ENCODE measurements at regions not wholly inside any gene's neighbourhood (a gene's known extent, or its start where the extent isn't known, plus 50 kb on each side); places are given as distances from the start of the nearest gene placed in this dataset.

- no peak for DNase-seq
- Histone ChIP-seq H3K4me3 (ENCODE audit: low read depth in 2 of 2, low read length in 1 of 2) (no peak overlapping the region), H3K79me2 (ENCODE audit: insufficient read depth) (no peaks in the 10 kb centered on the region), H2AFZ (ENCODE audit: low read depth) (no peak overlapping the region), H3K27me3 (ENCODE audit: insufficient read depth) (no peaks in the 10 kb centered on the region), H3K9ac (no peak overlapping the region), H3K27ac (ENCODE audit: low read depth in 2 of 2, low read length in 1 of 2) (no peak overlapping the region), H4K20me1 (ENCODE audit: insufficient read depth) (no peaks in the 10 kb centered on the region), H3K4me1 (ENCODE audit: control insufficient read depth in 1 of 2, insufficient read depth in 2 of 2, low read depth in 1 of 2, low read length in 1 of 2) (no peaks in the 10 kb centered on the region; a peak in 2 of 4 replicates), H3K36me3 (replicated peaks in 1 of 2; ENCODE audit: control insufficient read depth in 1 of 2, insufficient read depth in 2 of 2, low read length in 1 of 2) (no peaks in the 10 kb centered on the region), H3K9me2 (no peaks in the 10 kb centered on the region), H3F3A (replicated peaks; ENCODE audit: insufficient read depth) (no peaks in the 10 kb centered on the region), H3K4me2 (no peak overlapping the region), H3K9me3 (no peaks in the 10 kb centered on the region)
- ChIA-PET POLR2A (no interaction called here), CTCF (interaction anchor here (0.5 to 1.2 kb wide), 2 partner anchors 36 to 217 kb away, joined by 3 read pairs; no protein-coding TSS in a partner anchor)
- TF ChIP-seq USF2 (IDR thresholded peaks at IDR 0.05; ENCODE audit: borderline replicate concordance, low read depth, low read length) (no peak), SMC3 (IDR thresholded peaks at IDR 0.05; ENCODE audit: low read depth, low read length) (no peak), MEF2A (IDR thresholded peaks at IDR 0.05; ENCODE audit: borderline replicate concordance, low read depth) (no peak), RFX5 (IDR thresholded peaks at IDR 0.05; ENCODE audit: low read length) (no peak), EP300 (IDR thresholded peaks at IDR 0.05; ENCODE audit: borderline replicate concordance in 1 of 2, low read depth in 1 of 2, low read length in 1 of 2) (no peak), GABPA (IDR thresholded peaks at IDR 0.05; ENCODE audit: low read depth) (no peak), TEAD4 (IDR thresholded peaks at IDR 0.05; ENCODE audit: borderline replicate concordance, insufficient read depth) (no peak), FOSL2 (IDR thresholded peaks at IDR 0.05; ENCODE audit: borderline replicate concordance, low read depth) (no peak), TAF1 (IDR thresholded peaks at IDR 0.05; ENCODE audit: borderline replicate concordance, low read depth, low read length) (no peak), USF1 (IDR thresholded peaks at IDR 0.05; ENCODE audit: borderline replicate concordance, low read depth) (no peak), NRF1 (IDR thresholded peaks at IDR 0.05; ENCODE audit: low read depth, low read length) (no peak)
- 34% methylated on average over 6 of the region's 6 CpGs for WGBS (ENCODE audit: low lambda C conversion rate)
Measured at GRCh38 chr1:116255486-116256285, 117.4 kb upstream of the ATP1A1 start.

DNA sequence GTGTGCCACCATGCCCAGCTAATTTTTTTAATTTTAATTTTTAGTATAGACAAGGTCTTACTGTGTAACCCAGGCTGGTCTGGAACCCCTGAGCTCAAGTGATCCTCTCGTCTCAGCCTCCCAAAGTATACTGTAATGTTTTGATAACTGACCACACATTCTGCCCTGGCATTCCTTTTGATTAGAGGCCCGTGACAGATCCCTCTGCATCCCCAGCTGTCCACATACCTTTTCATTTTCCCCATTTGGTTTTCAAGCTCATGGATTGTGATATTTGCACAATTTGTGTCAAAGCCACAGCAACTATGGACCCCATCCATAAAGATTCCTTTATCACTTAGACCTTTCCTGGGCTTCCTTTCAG is 116.8 kb upstream of the ATP1A1 start:
- no peak for DNase-seq
- no peaks in the 10 kb centered on the region for H3K36me3 ChIP-seq (replicated peaks in 1 of 2; ENCODE audit: control insufficient read depth in 1 of 2, insufficient read depth in 2 of 2, low read length in 1 of 2)
- H3K9me2 ChIP-seq: no peaks in the 10 kb centered on the region
- H3K27ac ChIP-seq (ENCODE audit: low read depth in 2 of 2, low read length in 1 of 2): no peak overlapping the region
- H3K9me3 ChIP-seq: no peaks in the 10 kb centered on the region
- POLR2A ChIA-PET: no interaction called here
- H3K9ac ChIP-seq: no peak overlapping the region
- no peaks in the 10 kb centered on the region for H4K20me1 ChIP-seq (ENCODE audit: insufficient read depth)
- no peaks in the 10 kb centered on the region for H3K79me2 ChIP-seq (ENCODE audit: insufficient read depth)
- CTCF ChIA-PET: interaction anchor here (0.5 to 1.2 kb wide), 2 partner anchors 37 to 218 kb away, joined by 3 read pairs; no protein-coding TSS in a partner anchor
- H3F3A ChIP-seq (replicated peaks; ENCODE audit: insufficient read depth): no peaks in the 10 kb centered on the region
- WGBS (ENCODE audit: low lambda C conversion rate): 22% methylated on average over 2 of the region's 2 CpGs
- H3K4me2 ChIP-seq: no peak overlapping the region
- no peak overlapping the region for H2AFZ ChIP-seq (ENCODE audit: low read depth)
- no peaks in the 10 kb centered on the region for H3K27me3 ChIP-seq (ENCODE audit: insufficient read depth)
- H3K4me3 ChIP-seq (ENCODE audit: low read depth in 2 of 2, low read length in 1 of 2): no peak overlapping the region
- H3K4me1 ChIP-seq (ENCODE audit: control insufficient read depth in 1 of 2, insufficient read depth in 2 of 2, low read depth in 1 of 2, low read length in 1 of 2): no peaks in the 10 kb centered on the region; a peak in 2 of 4 replicates
- TF ChIP-seq JUND (IDR thresholded peaks at IDR 0.05) (no peak), NFIC (IDR thresholded peaks at IDR 0.05; ENCODE audit: borderline replicate concordance) (no peak), EP300 (IDR thresholded peaks at IDR 0.05; ENCODE audit: borderline replicate concordance in 1 of 2, low read depth in 1 of 2, low read length in 1 of 2) (no peak), NRF1 (IDR thresholded peaks at IDR 0.05; ENCODE audit: low read depth, low read length) (no peak), EZH2phosphoT487 (IDR thresholded peaks at IDR 0.05; ENCODE audit: borderline replicate concordance, low read depth) (no peak), MAX (IDR thresholded peaks at IDR 0.05; ENCODE audit: low read depth) (no peak), TAF1 (IDR thresholded peaks at IDR 0.05; ENCODE audit: borderline replicate concordance, low read depth, low read length) (no peak), RXRA (IDR thresholded peaks at IDR 0.05; ENCODE audit: borderline replicate concordance, low read depth) (no peak), GATA2 (CRISPR knock-in tag; IDR thresholded peaks at IDR 0.05) (no peak), FOSL2 (IDR thresholded peaks at IDR 0.05; ENCODE audit: borderline replicate concordance, low read depth) (no peak), USF2 (IDR thresholded peaks at IDR 0.05; ENCODE audit: borderline replicate concordance, low read depth, low read length) (no peak), RFX5 (IDR thresholded peaks at IDR 0.05; ENCODE audit: low read length) (no peak), GABPA (IDR thresholded peaks at IDR 0.05; ENCODE audit: low read depth) (no peak), SMC3 (IDR thresholded peaks at IDR 0.05; ENCODE audit: low read depth, low read length) (no peak), USF1 (IDR thresholded peaks at IDR 0.05; ENCODE audit: borderline replicate concordance, low read depth) (no peak)
- TF ChIP-seq, protein P1, sequence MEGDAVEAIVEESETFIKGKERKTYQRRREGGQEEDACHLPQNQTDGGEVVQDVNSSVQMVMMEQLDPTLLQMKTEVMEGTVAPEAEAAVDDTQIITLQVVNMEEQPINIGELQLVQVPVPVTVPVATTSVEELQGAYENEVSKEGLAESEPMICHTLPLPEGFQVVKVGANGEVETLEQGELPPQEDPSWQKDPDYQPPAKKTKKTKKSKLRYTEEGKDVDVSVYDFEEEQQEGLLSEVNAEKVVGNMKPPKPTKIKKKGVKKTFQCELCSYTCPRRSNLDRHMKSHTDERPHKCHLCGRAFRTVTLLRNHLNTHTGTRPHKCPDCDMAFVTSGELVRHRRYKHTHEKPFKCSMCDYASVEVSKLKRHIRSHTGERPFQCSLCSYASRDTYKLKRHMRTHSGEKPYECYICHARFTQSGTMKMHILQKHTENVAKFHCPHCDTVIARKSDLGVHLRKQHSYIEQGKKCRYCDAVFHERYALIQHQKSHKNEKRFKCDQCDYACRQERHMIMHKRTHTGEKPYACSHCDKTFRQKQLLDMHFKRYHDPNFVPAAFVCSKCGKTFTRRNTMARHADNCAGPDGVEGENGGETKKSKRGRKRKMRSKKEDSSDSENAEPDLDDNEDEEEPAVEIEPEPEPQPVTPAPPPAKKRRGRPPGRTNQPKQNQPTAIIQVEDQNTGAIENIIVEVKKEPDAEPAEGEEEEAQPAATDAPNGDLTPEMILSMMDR (IDR thresholded peaks at IDR 0.05): no peak

All from SK-N-SH (cell line).